Upper lobe of right lung (tissue), 1 donor: ENCODE measurements at regions not wholly inside any gene's neighbourhood (a gene's known extent, or its start where the extent isn't known, plus 50 kb on each side); places are given as distances from the start of the nearest gene placed in this dataset.

Experiments
- ATAC-seq: fragments of 200-7000 bp; cut with Tn5 transposase; one replicate; pipeline ENCODE4 v1.9.1; 2020; ENCODE audit warnings: mild to moderate bottlenecking, moderate library complexity
- DNase-seq: peaks from one replicate; pipeline ENCODE4 v3.0.0-alpha.2; 2020
- H3K27ac ChIP-seq: fragments of 200-600 bp; one replicate; pipeline ENCODE4 v1.8.0; 2022
- H3K27me3 ChIP-seq: fragments of 200-600 bp; one replicate; pipeline ENCODE4 v1.8.0; 2022; ENCODE audit warnings: mild to moderate bottlenecking
- H3K36me3 ChIP-seq: fragments of 200-600 bp; one replicate; pipeline ENCODE4 v1.8.0; 2022
- H3K4me1 ChIP-seq: fragments of 200-600 bp; one replicate; pipeline ENCODE4 v1.8.0; 2022
- H3K4me3 ChIP-seq: fragments of 200-600 bp; one replicate; pipeline ENCODE4 v1.8.0; 2022; ENCODE audit warnings: mild to moderate bottlenecking
- H3K9me3 ChIP-seq: fragments of 200-600 bp; one replicate; pipeline ENCODE4 v1.8.0; 2022
- intact Hi-C: fragments of 100-400 bp; cut with DNase I; formaldehyde crosslinking; loops from one replicate; pipeline ENCODE4 v1.11.0; 2022
- TF ChIP-seq, protein P1 (sequence below): fragments of 200-600 bp; IDR thresholded peaks from one replicate; pipeline ENCODE4 v1.8.0; 2022; ENCODE audit warnings: antibody characterized with exemption
- donor health status: DM: no; HTN: yes; CAD: no; lungs with severe emphysema.

DNA sequence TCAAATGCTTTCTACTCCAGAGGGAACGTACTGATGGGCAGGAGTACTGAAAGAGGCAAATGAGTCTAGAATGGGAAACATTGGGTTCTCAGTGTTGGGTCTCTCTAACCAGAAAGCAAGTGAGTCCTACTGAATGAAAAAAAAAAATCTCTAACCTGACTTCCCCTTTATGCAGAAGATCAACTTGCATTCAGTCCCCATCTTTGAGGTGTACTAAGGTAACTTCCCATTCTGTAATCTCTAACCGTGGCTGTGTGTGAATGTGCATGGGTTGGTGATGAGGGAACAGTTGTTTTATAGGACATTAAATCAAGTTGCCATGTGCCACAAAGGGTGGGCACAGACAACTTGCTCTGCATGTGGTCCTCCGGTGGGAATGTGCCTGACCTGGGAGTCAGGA is 264.6 kb upstream of the CLINT1 start:
- DNase-seq: no peak
- ATAC-seq: no peak
- intact Hi-C loops: no loop called here
- Histone ChIP-seq H3K36me3 (no peaks in the 10 kb centered on the region), H3K27ac (no peak overlapping the region), H3K27me3 (peaks cover 4% of the 10 kb centered on the region), H3K4me1 (no peaks in the 10 kb centered on the region), H3K4me3 (no peak overlapping the region), H3K9me3 (no peaks in the 10 kb centered on the region)
- TF ChIP-seq, protein P1, sequence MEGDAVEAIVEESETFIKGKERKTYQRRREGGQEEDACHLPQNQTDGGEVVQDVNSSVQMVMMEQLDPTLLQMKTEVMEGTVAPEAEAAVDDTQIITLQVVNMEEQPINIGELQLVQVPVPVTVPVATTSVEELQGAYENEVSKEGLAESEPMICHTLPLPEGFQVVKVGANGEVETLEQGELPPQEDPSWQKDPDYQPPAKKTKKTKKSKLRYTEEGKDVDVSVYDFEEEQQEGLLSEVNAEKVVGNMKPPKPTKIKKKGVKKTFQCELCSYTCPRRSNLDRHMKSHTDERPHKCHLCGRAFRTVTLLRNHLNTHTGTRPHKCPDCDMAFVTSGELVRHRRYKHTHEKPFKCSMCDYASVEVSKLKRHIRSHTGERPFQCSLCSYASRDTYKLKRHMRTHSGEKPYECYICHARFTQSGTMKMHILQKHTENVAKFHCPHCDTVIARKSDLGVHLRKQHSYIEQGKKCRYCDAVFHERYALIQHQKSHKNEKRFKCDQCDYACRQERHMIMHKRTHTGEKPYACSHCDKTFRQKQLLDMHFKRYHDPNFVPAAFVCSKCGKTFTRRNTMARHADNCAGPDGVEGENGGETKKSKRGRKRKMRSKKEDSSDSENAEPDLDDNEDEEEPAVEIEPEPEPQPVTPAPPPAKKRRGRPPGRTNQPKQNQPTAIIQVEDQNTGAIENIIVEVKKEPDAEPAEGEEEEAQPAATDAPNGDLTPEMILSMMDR: no peak

DNA sequence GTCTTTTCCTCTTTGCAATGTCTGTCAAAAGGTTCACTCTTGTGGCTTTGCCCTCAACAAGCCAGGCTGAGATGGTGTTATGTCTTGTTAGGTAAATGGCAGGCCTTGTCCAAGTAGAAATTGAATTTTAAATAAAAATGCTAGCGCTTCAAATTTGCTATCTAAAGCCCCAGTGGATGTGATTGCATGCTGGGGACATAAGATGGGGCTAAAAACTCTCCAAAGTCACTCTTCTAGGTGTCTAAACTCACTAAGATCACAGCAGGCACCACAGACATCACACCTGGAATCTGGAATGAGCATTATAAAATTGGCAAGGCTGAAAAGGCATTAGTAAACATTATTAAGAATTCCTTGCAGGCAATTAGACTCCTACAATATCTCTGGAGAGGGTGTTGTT is 262.7 kb upstream of the CLINT1 start:
- Histone ChIP-seq H3K4me1 (no peaks in the 10 kb centered on the region), H3K36me3 (no peaks in the 10 kb centered on the region), H3K4me3 (no peak overlapping the region), H3K27ac (no peak overlapping the region), H3K27me3 (peaks cover 4% of the 10 kb centered on the region), H3K9me3 (no peaks in the 10 kb centered on the region)
- ATAC-seq: no peak
- no peak for DNase-seq
- TF ChIP-seq, protein P1: no peak
- intact Hi-C loops: no loop called here

DNA sequence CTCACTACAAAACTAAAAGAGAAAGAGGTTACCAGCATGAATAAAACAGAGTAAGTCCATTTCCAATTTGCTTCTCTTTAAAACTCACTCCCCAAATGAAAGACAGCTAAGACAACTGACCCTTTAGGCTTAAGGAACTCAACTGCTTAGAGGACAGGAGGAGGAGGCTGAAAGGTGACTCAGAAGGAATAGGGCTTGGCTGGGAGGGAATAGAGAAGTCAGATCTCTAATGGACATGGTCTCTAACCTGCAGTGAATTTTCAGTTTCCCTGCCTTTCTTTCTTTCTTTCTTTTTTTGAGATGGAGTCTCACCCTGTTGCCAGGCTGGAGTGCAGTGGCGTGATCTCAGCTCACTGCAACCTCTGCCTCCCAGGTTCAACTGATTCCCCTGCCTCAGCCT is 261.8 kb upstream of the CLINT1 start:
- H3K36me3 ChIP-seq: no peaks in the 10 kb centered on the region
- TF ChIP-seq, protein P1: no peak
- DNase-seq: no peak
- intact Hi-C loops: no loop called here
- H3K4me1 ChIP-seq: no peaks in the 10 kb centered on the region
- H3K4me3 ChIP-seq: no peak overlapping the region
- H3K27me3 ChIP-seq: peaks cover 4% of the 10 kb centered on the region
- no peak for ATAC-seq
- no peaks in the 10 kb centered on the region for H3K9me3 ChIP-seq
- no peak overlapping the region for H3K27ac ChIP-seq

DNA sequence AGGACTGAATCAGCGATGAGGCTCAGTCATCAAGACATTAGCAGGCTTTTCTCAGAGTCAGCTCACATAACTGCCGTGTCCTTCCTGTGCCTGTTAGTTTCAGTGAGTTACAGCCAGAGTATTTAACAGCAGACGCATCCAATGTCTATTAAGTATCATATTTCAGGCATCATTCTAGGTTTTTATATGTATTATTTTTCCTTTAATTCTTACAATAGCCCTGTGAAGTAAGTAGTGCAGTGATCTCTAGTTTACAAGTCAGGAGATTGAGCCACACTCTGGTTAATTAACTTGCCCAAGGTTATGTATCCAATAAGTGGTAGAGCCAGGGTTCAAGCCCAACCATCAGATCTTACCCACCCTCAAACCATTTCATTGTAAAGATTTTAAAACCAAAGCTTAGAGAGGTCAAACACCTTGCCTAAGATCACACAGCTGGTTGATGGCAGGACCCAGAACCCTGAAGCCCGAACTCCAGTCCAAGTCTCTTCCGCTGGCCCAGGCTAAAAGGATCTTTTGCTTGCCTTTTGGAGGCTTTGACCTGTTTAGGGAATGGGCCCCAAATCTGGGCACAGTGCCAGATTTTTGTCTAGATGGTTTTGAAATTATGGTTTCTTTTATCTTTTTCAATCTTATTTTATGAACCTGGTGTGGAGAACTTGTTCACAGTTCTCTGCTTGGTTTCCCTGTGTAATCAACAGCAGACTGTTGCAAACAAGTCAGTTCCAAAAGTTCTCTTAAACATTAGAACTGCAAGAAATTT is 261.2 kb upstream of the CLINT1 start:
- no peaks in the 10 kb centered on the region for H3K9me3 ChIP-seq
- H3K36me3 ChIP-seq: no peaks in the 10 kb centered on the region
- H3K27ac ChIP-seq: no peak overlapping the region
- no peaks in the 10 kb centered on the region for H3K4me1 ChIP-seq
- TF ChIP-seq, protein P1: no peak
- intact Hi-C loops: no loop called here
- ATAC-seq: no peak
- no peak for DNase-seq
- H3K27me3 ChIP-seq: peaks cover 4% of the 10 kb centered on the region
- H3K4me3 ChIP-seq: no peak overlapping the region

DNA sequence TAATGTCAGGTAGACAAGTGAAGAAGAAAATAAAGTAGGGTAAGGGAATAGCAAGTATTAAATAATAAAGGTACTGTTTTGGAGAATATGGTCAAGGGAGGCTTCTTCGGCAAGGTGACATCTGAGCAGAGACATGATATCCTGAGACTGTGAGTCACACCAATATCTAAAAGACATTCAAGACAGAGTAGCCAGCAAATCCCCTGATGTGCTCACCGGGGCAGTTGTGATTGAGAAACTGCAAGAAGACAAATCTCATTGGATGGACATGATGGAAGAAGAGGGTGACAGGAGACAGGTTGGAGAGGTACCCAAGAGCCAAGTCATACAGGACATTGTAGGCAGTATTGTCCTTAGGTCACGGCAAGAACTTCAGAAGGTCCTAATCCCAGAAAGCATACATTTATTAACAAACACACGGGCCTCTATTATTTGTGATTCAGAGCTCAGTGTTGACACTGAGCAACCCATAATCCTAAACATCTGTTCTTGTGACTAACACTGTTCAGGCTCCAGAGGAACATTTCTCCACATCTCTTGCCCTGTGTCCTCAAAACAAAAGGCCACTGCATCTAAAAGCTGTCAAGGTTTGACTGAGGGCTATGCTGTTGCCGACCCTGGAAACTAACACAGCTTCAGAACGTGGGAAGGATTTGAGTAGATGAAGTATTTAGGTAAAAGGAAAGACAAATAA is 258.7 kb upstream of the CLINT1 start:
- Histone ChIP-seq H3K36me3 (no peaks in the 10 kb centered on the region), H3K27ac (no peak overlapping the region), H3K4me3 (no peak overlapping the region), H3K27me3 (peaks cover 4% of the 10 kb centered on the region), H3K4me1 (no peaks in the 10 kb centered on the region), H3K9me3 (no peaks in the 10 kb centered on the region)
- no peak for DNase-seq
- intact Hi-C loops: no loop called here
- TF ChIP-seq, protein P1: no peak
- ATAC-seq: no peak
